ENCODE measurements at regions not wholly inside any gene's neighbourhood (a gene's known extent, or its start where the extent isn't known, plus 50 kb on each side); places are given as distances from the start of the nearest gene placed in this dataset.
"Not testable (repeated sequence)": the region's sequence is repeated elsewhere in the genome, so short reads cannot be mapped to it uniquely, and the experiment has no call there.

DNA sequence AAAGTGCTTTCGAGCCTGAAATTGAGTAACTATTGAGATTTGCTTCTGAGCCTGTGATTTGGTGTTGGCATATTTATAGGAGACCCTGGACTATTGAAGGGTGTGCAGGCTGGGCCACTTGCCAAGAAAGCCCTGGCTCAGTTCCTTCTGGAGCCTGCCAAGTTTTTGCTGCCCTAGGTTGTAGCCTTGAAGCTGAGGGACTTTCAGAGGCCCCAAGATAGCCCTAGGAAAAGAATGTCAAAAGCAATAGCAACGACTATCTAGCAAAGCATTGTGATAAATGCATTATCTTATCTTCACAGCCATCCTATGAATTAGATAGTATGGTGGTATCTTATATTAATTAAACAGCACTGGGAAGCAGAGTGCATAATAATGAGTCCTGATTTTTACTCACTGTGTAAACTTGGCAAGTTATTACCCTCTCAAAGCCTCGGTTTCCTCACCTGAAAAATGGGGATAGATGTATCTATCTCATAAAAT is 473.7 kb upstream of the PODXL start:
- no peak for DNase-seq (ENCODE audit: low read depth)

- DNase-seq (ENCODE audit: low read depth): no peak
These were observed 473.1 kb upstream of the PODXL start for GRCh38 chr7:132029369-132030085.

GRCh38 chr7:132028144-132028920 is 471.9 kb upstream of the PODXL start:
- no peak for DNase-seq (ENCODE audit: low read depth)

- DNase-seq (ENCODE audit: low read depth): no peak
These were observed 467.9 kb upstream of the PODXL start for GRCh38 chr7:132024290-132024689.

DNA sequence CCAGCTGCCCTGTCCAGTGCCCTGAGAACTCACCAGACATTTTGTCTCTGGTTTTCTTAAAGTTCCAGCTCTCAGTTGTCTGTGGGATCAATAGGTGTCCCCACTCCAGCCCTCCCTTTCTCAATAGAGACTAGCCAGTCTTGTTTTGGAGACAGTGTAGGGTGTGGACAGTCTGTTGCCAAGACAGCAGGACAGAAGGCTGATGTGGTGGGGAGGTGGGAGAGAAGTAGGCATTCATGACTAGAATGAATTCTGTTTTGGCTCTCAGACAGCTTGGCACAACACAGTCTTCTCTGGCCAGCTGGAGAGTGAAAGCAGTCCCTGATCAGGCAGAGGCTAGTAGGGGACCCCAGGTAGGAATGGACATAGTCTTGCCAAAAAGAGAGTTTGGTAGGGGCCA is 467.0 kb upstream of the PODXL start:
- no peak for DNase-seq (ENCODE audit: low read depth)

GRCh38 chr7:132022188-132022587 is 465.8 kb upstream of the PODXL start:
- no peak for DNase-seq (ENCODE audit: low read depth)

- no peak for DNase-seq (ENCODE audit: low read depth)
These were observed 463.3 kb upstream of the PODXL start for GRCh38 chr7:132019703-132020102.

DNA sequence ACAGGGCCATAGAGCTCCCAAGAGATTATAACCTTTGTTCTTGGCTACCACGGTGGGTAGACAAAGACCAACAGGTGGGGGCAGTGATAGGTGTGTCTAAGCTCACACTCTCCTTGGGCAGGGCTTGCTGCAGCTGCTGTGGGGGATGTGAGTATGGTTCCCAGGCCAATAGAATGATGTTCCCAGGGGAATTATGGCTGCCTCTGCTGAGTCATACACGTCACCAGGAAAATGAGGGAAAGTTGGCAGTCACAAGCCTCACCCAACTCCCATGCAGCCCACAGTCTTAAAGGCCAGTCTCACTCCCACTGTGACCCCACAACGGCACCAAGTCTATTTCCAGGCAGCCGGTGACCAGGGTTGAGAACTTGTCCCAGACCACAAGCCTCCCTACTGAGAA is 453.4 kb upstream of the PODXL start:
- DNase-seq (ENCODE audit: low read depth): no peak

DNA sequence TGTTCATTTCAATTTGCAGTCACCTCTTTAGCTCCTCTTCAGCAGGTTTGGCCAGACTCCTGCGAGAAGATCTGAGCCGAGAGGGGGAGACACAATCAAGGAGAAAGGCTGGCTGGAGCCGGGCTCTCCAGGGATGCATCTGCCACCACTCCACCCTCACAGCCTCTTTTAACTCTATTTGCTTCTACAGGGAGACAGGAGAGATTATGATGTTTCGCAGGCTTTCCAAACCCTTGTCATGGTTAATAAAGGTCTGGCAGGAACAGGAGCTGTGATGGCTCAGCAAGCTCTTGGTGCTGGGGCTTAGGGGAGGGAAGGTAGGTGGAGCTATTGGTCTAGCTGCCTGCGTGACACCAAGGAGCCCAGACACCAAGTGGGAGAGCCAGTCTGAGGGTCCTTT is 448.1 kb upstream of the PODXL start:
- DNase-seq (ENCODE audit: low read depth): no peak

DNA sequence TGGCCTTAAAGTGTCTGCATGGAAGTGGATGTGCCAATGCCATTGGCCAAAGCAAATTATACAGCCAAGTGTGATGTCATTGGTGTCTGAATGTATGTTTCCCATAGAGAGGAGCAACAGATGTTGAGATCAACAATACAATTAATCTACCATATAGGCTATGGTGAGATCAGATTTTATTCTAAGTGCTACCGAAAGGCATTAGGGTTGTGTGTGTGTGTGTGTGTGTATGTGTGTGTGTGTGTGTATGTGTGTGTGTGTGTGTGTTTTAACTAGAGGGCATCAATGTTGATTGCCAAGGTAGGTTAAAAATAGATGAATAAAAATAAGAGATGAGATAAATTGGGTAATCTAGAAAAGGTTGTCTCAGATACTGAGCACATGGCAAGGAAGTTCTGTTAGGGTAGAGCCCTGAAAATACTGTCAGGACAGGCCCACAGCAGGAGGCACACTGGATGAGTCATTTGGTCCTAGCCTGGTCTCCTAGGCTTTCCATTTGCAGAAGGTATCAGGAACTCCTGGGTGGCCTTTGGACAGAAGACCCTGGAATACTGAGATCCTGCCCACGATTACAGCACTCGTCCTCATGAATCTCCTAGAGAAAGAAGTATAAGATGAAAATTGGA is 446.0 kb upstream of the PODXL start:
- DNase-seq (ENCODE audit: low read depth): no peak

DNA sequence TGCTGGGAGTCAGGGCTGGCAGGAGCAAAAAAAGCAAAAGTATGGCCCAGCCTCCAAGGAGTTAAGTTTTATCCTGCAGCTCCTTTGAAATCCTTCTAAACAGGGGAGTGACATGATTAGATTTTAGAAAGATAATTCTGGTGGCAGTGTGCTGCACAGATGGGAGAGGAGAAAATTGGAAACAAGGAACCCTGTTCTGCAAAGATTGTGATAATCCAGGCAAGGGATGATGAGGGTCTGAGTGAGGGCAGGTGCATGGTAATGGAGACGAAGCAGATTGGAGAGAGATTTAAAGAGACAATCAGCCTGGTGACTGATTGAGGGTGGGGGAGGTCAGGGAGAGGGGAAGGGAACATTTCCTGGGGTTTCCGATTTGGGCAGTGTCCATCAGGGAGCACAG is 444.7 kb upstream of the PODXL start:
- DNase-seq (ENCODE audit: low read depth): no peak

GRCh38 chr7:131999193-131999592 is 442.8 kb upstream of the PODXL start:
- DNase-seq (ENCODE audit: low read depth): no peak

DNA sequence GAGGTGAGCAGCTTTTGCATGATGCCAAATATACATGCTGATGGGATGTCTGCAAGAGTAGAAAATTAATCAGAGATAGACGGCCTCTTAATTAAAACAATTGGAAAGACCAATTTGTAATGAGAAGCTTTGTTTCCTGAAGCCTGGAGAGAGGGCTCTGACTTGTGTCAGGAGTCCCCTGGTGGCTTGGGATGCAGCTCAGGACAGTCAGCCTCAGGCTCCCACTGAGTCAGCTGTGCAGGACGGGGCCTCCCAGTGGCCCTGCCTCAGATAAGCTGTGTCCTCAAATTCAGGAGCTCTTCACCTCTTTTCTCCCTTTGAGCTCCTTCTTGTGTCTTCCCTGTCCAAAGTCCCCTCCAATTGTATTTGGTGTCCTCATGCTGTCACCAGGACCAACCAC is 438.9 kb upstream of the PODXL start:
- no peak for DNase-seq (ENCODE audit: low read depth)

DNA sequence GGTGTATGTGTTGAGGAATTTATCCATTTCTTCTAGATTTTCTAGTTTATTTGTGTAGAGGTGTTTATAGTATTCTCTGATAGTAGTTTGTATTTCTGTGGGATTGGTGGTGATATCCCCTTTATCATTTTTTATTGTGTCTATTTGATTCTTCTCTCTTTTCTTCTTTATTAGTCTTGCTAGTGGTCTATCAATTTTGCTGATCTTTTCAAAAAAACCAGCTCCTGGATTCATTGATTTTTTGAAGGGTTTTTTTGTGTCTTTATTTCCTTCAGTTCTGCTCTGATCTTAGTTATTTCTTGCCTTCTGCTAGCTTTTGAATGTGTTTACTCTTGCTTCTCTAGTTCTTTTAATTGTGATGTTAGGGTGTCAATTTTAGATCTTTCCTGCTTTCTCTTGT is 424.6 kb upstream of the PODXL start:
- not testable (repeated sequence) for DNase-seq (ENCODE audit: low read depth)

DNA sequence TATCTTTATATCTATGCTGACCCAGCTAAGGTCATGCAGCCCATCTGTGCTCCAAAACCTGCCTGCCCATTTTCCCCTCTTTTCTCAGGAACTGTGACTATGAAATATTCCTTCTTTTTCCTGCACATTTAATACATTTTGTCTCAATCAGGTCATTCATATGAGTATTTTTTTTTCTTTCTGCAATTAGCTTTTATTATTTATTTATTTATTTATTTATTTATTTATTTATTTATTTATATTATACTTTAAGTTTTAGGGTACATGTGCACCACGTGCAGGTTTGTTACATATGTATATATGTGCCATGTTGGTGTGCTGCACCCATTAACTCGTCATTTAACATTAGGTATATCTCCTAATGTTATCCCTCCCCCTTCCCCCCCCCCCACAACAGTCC is 421.7 kb upstream of the PODXL start:
- DNase-seq (ENCODE audit: low read depth): not testable (repeated sequence)

GRCh38 chr7:131976411-131976810 is 420.0 kb upstream of the PODXL start:
- DNase-seq (ENCODE audit: low read depth): no peak

DNA sequence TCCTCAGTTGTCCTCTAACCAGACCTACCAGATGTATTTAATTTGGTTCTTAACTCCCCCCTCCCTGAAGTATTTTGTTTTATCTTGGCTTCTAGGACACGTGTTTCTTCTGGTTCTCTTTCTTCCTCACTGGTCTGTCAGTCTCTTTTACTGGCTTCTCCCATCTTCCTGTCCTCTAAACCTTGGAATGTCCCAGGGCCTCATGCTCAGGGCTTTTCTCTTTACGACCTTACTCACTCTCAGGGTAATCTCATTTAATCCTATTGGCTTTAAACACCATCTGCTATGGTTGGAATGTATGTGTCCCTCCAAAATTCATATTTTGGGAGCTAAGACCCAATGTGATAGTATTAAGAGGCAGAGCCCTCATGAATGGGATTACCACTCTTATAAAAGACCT is 418.2 kb upstream of the PODXL start:
- DNase-seq (ENCODE audit: low read depth): no peak

GRCh38 chr7:131972251-131972650 is 415.8 kb upstream of the PODXL start:
- no peak for DNase-seq (ENCODE audit: low read depth)

- no peak for DNase-seq (ENCODE audit: low read depth)
These were observed 414.2 kb upstream of the PODXL start for GRCh38 chr7:131970602-131971001.

DNA sequence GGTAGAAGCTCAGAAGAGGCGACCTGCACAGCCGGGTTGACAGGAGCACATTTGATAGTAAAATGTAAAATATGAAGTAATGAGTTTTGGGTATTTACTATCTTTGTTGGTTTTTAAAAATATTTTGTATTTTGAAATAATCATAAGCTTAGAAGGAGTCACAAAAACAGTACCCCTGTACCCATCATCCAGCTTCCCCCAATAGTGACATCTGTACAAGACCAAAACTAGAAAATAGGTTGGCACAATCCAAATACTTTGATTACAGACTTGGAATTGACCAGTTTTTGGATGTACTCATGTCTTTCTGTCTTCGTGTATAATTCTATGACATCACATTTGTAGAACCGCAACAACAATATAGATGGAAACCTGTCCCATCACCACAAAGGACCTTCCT is 413.1 kb upstream of the PODXL start:
- no peak for DNase-seq (ENCODE audit: low read depth)

GRCh38 chr7:131967216-131967730 is 410.8 kb upstream of the PODXL start:
- DNase-seq (ENCODE audit: low read depth): no peak

- no peak for DNase-seq (ENCODE audit: low read depth)
These were observed 407.8 kb upstream of the PODXL start for GRCh38 chr7:131964203-131964602.
